ENCODE measurements at regions not wholly inside any gene's neighbourhood (a gene's known extent, or its start where the extent isn't known, plus 50 kb on each side); places are given as distances from the start of the nearest gene placed in this dataset.
"Not testable (repeated sequence)": the region's sequence is repeated elsewhere in the genome, so short reads cannot be mapped to it uniquely, and the experiment has no call there.

DNA sequence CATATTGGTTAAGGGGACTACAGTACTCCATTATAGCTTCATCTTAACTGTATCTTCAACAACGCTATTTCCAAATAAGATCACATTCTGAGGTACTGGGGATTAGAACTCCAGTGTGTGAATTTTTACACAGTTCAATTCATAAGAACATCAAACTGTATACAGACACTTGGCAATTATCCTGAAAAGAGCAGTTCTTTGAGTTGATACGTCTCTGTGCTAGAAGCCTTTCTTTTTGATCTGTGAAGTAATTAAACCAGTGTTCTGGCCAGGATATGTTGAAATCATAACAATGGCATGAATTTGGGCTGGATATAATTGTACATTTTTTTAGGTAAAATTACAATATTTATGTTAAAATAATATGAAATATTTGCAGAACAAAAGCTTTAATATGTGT is 93.5 kb upstream of the ITPRID2 start:
- no peak for DNase-seq

DNA sequence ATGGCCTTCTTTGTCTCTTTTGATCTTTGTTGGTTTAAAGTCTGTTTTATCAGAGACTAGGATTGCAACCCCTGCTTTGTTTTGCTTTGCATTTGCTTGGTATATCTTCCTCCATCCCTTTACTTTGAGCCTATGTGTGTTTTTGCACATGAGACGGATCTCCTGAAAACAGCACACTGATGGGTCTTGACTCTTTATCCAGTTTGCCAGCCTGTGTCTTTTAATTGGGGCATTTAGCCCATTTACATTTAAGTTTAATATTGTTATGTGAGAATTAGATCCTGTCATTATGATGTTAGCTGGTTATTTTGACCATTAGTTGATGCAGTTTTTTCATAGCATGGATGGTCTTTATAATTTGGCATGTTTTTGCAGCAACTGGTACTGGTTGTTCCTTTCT is 89.2 kb upstream of the ITPRID2 start:
- DNase-seq: not testable (repeated sequence)

GRCh38 chr2:181803903-181804799 is 87.4 kb upstream of the ITPRID2 start:
- peak in 1 of 2 experiments; percentile 6 for DNase-seq

DNA sequence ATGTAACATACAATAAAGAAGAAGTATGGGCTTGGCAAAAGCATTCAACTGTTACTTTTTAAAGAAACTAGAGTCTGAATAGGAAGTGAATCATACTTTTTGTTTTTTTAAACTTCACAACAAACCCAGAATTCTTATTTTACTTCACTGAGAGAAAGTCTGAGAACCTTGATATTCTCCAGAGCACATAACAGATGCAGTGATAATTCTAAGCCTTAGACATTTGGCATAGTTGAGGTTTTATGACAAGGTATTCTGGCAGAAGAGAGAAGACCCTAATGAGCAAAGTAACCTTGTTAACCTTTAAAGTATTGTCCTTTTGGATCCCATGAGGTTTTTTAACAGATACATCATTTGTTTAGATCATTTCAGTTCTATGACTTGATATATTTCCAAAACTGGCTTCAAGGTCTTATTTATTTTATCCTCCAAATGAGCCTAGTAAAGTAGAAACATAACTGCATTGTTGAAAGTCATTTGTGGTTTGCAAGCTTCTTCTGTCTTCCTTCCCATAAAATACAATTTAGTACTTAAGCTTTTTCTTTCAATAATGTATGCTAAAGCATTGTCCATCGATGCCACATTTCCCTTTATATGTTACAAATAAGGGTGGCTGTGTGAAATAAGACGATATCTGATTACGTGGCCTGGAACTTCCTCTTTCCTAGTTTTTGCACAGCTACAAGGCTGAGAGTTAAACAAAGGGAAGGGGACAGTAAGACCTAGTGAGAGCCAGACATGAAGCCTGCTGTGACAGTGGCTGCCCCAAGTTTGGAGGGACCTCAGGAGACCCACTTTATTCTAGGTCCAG is 86.1 kb upstream of the ITPRID2 start:
- DNase-seq: no peak

- no peak for DNase-seq
Measured at GRCh38 chr2:181806039-181806392, 85.5 kb upstream of the ITPRID2 start.

DNA sequence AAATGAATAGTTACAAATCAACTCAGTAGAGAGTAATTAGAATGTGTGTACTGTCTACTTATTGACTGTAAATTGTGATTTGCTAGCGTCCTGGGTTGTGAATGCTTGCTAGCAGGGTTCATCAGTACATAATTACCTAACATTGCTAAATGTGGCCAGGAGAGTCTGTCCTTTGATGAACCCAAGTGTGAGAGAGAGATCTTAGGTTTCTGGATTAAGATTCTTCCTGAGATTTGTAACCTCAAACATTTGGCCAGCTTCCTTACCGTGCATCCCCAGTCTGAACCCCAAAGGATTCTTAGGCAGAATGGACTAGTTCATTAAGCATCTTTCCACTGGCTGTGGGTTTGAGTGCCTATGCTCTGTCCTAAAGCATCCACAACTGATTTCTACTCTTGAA is 84.0 kb upstream of the ITPRID2 start:
- DNase-seq: no peak

DNA sequence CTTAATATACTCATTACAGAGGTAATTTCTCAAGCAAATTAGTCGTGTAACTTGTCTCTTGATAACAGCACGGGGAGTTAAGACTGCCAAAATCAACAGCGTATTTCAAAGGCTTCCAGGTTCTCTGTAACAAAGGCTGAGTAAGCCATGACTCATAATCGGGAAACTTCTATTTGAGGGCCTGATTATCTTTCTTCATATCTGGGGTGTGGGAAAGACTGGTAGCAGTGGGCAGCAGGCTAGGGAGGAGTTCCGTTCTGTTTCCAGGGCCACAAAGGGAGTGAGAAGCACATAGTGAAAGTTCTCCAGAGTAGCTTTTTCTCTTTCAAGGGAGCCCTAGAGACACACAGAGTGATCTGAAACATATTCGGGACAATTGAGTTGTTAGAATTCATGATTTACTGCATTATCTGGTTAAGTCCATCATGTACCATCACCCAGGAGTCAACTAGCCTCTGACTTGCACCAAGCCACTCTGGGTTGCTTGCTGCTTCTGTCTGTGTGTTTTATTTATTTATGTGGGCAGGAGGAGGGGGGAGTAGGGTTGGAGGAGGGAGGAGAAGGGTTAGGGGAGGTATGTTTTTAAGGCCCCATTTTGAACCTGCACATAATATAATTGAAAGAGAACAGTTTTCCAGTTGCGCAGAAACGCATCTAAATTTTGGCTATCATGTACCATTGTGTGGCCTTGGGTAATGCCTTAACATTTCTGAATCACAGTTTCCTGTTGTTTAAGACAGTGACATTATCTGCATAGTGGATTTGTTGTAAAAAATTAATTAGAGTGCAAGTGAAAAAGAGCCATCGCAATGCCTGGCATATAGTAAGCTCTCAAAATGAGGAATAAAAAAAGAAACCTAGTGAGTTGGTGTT is 80.5 kb upstream of the ITPRID2 start:
- no peak for DNase-seq

DNA sequence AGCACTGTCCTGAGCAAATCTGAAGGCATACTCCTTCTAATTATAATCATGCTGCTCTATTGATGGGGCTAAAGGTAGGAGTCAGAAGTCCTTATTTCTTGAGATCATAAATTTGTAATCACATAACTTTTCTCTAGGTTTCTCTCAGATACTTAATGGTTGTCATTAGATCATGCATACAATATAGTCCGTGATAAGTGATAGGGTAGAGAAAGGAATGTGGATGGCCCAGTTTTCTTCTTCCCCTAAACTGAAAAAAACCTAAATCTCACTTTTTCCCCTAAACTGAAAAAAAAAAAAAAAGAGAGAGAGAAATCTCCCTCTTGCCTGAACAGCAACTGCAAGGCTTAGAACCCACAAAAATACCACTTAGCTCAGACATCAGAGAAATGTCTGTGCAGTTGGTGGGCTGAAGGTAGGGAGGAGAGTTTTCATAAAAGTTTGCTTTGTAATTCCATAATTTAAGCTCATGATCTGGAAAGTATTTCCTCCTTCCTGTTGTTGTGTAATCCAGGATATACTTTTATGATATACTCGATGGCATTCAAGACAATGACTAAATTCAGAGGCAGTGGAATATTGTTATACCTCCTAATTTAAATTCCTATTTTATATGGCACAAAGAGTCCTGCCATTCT is 79.3 kb upstream of the ITPRID2 start:
- DNase-seq: no peak

GRCh38 chr2:181814057-181814491 is 77.5 kb upstream of the ITPRID2 start:
- DNase-seq: no peak

DNA sequence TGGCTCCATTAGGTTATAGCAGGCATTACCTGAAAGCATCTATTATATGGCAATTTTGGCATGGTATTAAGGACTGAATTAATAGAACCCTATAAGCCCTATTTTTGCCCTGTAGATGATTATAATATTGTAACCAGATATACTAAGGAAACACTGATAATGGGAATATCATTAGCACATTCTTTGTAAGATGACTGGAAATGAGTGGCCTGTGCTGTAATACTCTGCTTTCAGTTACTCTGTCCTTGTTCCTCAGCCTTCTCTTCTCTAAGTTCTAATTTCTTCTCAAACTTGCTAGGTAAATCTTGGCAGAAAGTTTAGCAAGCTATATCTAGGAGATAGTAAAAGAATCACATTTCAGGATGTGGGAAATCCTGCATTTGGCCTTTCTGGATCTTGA is 74.0 kb upstream of the ITPRID2 start:
- DNase-seq: no peak

DNA sequence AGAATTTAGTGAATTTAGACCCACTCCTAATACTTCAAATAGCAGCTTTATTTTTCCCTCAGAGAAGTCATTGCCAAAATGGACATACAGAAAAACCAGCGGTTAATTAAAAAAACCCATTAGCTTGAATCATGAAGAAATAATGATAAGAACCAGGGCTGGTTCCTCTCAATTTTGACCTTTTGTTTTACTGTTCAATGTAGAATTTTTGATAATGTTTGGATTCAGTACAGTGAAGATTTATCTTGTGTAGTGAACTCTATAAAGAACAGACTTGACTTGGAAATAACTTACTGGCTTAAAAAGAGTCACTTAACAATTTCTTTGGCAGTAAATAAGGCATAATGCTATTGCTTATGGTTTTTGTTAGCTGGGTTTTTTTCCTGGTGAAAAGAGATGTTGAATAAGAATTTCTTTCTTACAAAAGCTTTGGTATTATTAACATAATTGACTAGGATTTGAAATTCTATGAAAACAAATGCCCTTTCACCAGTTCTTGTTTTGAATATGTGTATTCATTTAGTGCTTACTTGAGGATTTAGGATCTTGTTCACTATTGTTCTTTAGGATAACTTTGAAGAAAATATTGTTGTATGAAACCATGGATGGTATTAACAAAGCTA is 73.4 kb upstream of the ITPRID2 start:
- no peak for DNase-seq

- DNase-seq: no peak
Measured at GRCh38 chr2:181818840-181819239, 72.7 kb upstream of the ITPRID2 start.

GRCh38 chr2:181821049-181821448 is 70.5 kb upstream of the ITPRID2 start:
- no peak for DNase-seq

DNA sequence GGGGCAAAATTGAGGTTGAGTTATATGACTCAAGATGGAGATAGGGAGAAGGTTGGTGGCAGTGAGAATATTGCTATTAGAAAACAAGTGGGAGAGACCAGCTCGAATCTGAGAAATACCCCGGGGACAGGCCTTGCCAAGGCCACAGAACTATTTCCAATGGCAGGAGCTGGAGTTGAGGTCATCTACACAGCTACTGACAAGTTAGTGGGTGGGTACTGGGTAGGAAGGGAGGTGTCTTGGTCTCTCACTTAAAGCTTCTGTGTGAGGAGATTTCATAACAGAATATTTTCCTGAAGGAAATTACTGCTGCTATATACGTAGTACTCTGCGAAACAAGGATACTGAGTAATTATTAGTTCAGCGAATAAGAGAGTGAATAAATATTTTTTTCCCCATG is 69.4 kb upstream of the ITPRID2 start:
- no peak for DNase-seq

DNA sequence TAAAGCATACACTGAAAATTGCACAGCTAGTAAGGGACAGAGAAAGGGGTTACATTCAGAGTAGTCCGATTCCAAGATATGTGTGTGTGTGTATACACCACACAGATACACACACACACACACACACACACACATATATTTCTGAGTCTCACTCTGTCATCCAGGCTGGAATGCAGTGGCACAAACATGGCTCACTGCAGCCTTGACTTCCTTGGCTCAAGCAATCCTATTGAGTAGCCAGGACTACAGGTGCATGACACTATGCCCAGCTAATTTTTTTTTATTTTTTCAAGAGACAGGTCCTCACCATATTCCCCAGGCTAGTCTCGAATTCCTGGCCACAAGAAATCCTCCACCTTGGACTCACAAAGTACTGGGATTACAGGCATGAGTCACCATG is 68.1 kb upstream of the ITPRID2 start:
- no peak for DNase-seq

GRCh38 chr2:181828122-181828705 is 63.3 kb upstream of the ITPRID2 start:
- no peak for DNase-seq

DNA sequence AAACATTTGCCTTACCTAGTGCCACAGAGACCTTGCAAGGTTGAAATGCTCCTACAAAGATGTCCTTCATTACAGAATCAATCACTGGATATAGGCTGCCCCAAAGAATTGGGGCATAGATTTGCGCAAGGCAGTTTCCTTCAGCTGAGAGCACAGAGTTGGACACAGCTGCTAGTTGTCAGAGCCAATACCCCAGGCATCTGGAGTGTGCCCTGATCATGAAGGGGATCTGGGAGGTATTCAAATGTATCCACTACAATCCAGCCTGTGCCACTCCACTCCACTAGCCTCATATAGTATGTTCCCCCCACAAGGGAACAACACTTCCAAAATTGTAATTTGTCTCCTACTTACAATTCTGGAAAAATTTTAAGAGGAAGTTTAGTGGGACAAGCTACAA is 62.3 kb upstream of the ITPRID2 start:
- no peak for DNase-seq

GRCh38 chr2:181832015-181832414 is 59.5 kb upstream of the ITPRID2 start:
- DNase-seq: no peak

DNA sequence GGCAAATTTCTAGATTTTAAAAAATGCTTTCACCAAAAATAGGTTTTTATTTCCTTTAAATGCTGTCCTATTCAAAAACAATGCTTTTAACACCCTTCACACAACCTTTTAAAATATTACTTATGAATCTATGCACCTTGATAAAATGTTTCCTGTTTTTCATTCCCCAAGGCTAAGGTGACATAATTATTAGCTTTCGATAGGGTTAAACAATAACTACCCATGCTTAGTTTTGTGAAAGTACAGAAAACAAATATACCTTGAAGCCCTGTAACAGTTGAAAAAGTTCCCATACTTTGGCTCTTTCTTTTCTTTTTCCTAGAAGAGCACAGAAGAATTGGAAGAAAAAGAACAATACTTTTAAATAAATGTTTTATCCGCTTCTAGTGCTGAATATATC is 54.9 kb upstream of the ITPRID2 start:
- DNase-seq: no peak

DNA sequence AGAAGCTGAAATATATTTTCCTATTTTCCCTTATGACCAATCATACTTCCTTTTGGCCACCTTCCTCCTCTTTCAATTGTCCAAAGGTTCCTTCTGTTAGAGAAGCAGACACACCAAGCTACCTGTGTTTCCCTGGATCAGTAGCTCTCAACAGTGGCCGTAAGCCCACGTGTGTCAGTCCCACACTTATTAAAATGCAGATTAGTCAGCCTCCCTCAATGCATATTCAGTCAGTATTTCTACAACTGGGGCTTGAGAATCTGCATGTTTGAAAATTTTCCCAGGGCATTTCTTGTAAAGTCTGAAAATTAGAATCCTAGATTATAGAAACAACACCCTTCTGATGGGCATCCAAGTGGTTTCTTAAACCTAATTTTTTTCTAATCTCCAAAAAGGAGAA is 54.0 kb upstream of the ITPRID2 start:
- no peak for DNase-seq

- DNase-seq: no peak
Measured at GRCh38 chr2:181839811-181840210, 51.7 kb upstream of the ITPRID2 start.

- no peak for DNase-seq
Measured at GRCh38 chr2:181841079-181841478, 50.5 kb upstream of the ITPRID2 start.
